ENCODE measurements at regions not wholly inside any gene's neighbourhood (a gene's known extent, or its start where the extent isn't known, plus 50 kb on each side); places are given as distances from the start of the nearest gene placed in this dataset.

DNA sequence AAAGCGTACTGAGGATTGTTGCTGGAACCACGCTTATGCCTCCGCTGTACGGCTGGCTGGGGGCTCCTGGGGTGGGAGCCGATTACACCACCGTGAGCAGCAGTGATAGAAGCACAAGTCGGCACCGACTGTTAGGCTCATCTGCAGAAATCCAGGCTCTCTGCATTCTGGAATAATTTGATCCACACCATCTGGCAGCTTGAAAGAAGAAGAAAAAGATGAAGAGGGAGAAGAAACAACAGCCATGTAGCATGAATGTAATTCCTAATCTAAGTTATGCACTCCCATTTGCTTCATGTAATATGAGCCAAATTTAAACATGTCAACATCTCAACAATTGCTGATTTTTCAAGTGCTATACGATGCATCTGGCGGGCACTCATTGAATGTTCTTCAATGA, 84.6 kb upstream of the DHX15 start:
- peak in 1 of 2 donors; percentile 32 for DNase-seq
- intact Hi-C loops (cut with DNase I; ENCODE audit: low total_unique reads) = no loop called here

DNA sequence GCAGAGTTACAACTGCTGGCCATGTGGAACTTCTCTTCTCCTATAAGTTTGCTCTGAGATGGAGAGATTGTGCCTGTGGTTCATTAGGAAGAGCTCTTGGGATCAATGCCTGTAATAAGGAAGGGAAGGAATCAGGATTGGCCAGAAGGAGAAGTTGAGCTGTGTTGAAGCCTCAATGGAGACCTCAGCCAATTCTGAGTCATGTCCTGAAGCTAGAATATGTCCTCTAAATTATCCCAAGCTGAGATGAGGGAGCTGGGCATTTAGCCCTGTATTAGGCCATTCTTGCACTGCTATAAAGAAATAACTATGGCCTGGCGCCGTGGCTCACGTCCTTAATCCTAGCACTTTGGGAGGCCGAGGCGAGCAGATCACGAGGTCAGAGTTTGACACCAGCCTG, 85.4 kb upstream of the DHX15 start:
- TF ChIP-seq POLR2AphosphoS5 (IDR thresholded peaks at IDR 0.05) (no peak), POLR2A (IDR thresholded peaks at IDR 0.05) (no peak), EP300 (IDR thresholded peaks at IDR 0.05) (no peak)
- TF ChIP-seq, protein P1, sequence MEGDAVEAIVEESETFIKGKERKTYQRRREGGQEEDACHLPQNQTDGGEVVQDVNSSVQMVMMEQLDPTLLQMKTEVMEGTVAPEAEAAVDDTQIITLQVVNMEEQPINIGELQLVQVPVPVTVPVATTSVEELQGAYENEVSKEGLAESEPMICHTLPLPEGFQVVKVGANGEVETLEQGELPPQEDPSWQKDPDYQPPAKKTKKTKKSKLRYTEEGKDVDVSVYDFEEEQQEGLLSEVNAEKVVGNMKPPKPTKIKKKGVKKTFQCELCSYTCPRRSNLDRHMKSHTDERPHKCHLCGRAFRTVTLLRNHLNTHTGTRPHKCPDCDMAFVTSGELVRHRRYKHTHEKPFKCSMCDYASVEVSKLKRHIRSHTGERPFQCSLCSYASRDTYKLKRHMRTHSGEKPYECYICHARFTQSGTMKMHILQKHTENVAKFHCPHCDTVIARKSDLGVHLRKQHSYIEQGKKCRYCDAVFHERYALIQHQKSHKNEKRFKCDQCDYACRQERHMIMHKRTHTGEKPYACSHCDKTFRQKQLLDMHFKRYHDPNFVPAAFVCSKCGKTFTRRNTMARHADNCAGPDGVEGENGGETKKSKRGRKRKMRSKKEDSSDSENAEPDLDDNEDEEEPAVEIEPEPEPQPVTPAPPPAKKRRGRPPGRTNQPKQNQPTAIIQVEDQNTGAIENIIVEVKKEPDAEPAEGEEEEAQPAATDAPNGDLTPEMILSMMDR (IDR thresholded peaks at IDR 0.05) = no peak
- Histone ChIP-seq H3K27ac (no peak overlapping the region), H3K4me1 (no peaks in the 10 kb centered on the region), H3K4me3 (no peak overlapping the region), H3K36me3 (no peaks in the 10 kb centered on the region), H3K27me3 (no peaks in the 10 kb centered on the region), H3K9me3 (no peaks in the 10 kb centered on the region)
- intact Hi-C loops (cut with DNase I; ENCODE audit: low total_unique reads) = no loop called here
- 90 to 94% (median 92%) methylated on average over 6 of the region's 6 CpGs for WGBS, 5 donors
- no peak for DNase-seq

More for the DNA sequence above, 84.6 kb upstream of the DHX15 start:
- WGBS, 5 donors = 72 to 88% (median 79%) methylated on average over 10 of the region's 10 CpGs
- Histone ChIP-seq H3K27ac (no peak overlapping the region), H3K27me3 (no peaks in the 10 kb centered on the region), H3K4me1 (no peaks in the 10 kb centered on the region), H3K9me3 (no peaks in the 10 kb centered on the region), H3K36me3 (no peaks in the 10 kb centered on the region), H3K4me3 (no peak overlapping the region)
- TF ChIP-seq EP300 (IDR thresholded peaks at IDR 0.05) (no peak), POLR2AphosphoS5 (IDR thresholded peaks at IDR 0.05) (no peak), POLR2A (IDR thresholded peaks at IDR 0.05) (no peak)
- TF ChIP-seq, protein P1 (IDR thresholded peaks at IDR 0.05) = no peak

DNA sequence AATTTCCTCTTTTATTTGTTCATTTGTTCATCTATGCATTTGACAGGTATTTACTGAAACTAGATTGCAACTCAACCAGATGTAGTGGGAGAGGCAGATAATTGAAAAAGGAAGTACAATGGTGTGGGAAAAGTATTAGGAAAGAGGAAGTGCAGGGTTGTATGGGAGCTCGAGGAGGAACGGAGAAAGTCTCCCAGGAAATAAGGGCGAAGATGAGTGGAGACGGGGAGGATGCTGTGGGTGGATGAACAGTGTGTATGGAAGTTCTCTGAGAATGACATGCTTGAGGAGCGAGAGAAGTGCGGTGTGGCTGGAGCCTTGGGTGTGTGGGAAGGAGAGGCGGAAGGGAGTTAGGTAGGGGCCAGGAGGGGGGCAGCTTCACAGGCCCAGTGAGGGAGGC, 87.5 kb upstream of the DHX15 start:
- WGBS, 5 donors = 77 to 91% (median 84%) methylated on average over 7 of the region's 7 CpGs
- TF ChIP-seq, protein P1 (IDR thresholded peaks at IDR 0.05) = no peak
- no peak for TF ChIP-seq EP300 (IDR thresholded peaks at IDR 0.05)
- no peak for TF ChIP-seq POLR2A (IDR thresholded peaks at IDR 0.05)
- Histone ChIP-seq H3K27ac (no peak overlapping the region), H3K4me3 (no peak overlapping the region), H3K36me3 (no peaks in the 10 kb centered on the region), H3K27me3 (no peaks in the 10 kb centered on the region), H3K4me1 (no peaks in the 10 kb centered on the region), H3K9me3 (no peaks in the 10 kb centered on the region)
- intact Hi-C loops (cut with DNase I; ENCODE audit: low total_unique reads) = no loop called here
- DNase-seq = no peak

DNA sequence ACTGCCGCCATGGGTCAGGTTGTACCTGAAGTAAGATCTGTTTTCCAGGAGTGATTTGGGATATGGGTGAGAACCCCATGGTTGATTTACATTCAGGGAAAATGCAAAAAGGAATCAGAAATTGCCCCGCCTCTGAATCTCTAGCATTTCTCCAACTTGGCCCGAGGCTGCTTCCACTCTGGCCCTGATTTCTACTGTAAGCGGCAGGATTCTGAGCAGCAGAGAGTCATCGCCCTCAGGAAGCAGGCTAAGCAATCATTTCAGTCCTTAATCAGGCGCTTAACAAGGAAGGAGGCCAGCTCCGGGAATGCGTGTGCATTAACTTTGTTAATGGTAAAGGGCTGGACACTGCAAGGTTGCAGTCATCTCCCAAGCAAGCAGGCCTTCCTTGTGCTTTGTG, 88.5 kb upstream of the DHX15 start:
- WGBS, 5 donors = 90 to 95% (median 92%) methylated on average over 8 of the region's 8 CpGs
- Histone ChIP-seq H3K4me1 (no peaks in the 10 kb centered on the region), H3K36me3 (no peaks in the 10 kb centered on the region)

More for the DNA sequence above, 88.5 kb upstream of the DHX15 start:
- TF ChIP-seq POLR2AphosphoS5 (IDR thresholded peaks at IDR 0.05) = no peak
- TF ChIP-seq, protein P1 (IDR thresholded peaks at IDR 0.05) = no peak
- no peak for TF ChIP-seq POLR2A (IDR thresholded peaks at IDR 0.05)
- no peak for TF ChIP-seq EP300 (IDR thresholded peaks at IDR 0.05)
- Histone ChIP-seq H3K9me3 (no peaks in the 10 kb centered on the region), H3K27ac (no peak overlapping the region), H3K4me3 (no peak overlapping the region), H3K27me3 (no peaks in the 10 kb centered on the region)
- no peak for DNase-seq
- intact Hi-C loops (cut with DNase I; ENCODE audit: low total_unique reads) = no loop called here
